Panc1 (cell line): ENCODE measurements at regions not wholly inside any gene's neighbourhood (a gene's known extent, or its start where the extent isn't known, plus 50 kb on each side); places are given as distances from the start of the nearest gene placed in this dataset.
"Not testable (repeated sequence)": the region's sequence is repeated elsewhere in the genome, so short reads cannot be mapped to it uniquely, and the experiment has no call there.

Source experiments
- POLR2AphosphoS5 ChIP-seq: IDR thresholded peaks from 2 replicates; pipeline ENCODE4 v1.6.1; 2012; ENCODE audit warnings: mild to moderate bottlenecking, low read depth, low read length, moderate library complexity
- TF ChIP-seq, protein P1 (sequence below): fragments of 450-650 bp; IDR thresholded peaks from 2 replicates; pipeline ENCODE4 v1.5.1; 2017; ENCODE audit warnings: mild to moderate bottlenecking
- TF ChIP-seq, protein P2 (sequence below), 2 experiments: IDR thresholded peaks; 2 replicates each; pipeline ENCODE4 v1.6.1; 2011 to 2012; ENCODE audit warnings: low read depth in 2 of 2, control low read depth in 1 of 2, low read length in 1 of 2, mild to moderate bottlenecking in 1 of 2, moderate library complexity in 1 of 2; ENCODE audit not compliant: insufficient read depth in 1 of 2

DNA sequence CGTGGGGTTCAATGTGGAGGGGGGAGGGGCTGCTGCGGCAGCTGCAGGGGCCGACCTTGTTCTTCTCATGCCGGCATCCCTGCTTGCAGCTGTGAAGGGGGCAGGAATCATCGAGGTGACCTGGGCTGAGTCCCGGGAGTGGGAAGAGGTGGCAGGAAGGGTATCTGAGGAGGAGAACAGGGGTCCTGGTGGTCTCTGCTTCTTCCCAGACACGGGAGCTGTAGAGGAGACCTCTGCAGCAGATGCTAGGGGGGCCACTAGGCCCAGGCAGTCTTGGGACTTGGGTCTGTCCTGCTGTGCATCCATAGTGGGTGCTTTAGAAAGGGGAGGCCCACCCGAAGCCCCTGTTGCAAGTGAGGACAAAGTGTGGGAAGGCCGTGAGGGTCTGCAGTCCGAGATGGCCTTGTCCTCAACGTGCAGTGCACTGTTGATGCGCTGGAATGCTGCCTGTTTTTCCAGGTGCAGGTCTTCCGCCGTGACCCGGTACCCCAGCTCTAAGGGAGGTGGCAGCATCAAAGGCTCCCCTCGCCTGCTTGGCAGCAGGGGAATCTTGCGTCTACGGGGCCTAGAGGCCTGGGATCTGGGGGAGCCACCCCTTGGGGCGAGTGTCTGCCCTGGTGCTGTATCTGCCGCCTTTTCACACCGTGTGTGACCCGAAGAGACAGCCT is 1370.0 kb downstream of the CDH12 start:
- TF ChIP-seq, protein P1, sequence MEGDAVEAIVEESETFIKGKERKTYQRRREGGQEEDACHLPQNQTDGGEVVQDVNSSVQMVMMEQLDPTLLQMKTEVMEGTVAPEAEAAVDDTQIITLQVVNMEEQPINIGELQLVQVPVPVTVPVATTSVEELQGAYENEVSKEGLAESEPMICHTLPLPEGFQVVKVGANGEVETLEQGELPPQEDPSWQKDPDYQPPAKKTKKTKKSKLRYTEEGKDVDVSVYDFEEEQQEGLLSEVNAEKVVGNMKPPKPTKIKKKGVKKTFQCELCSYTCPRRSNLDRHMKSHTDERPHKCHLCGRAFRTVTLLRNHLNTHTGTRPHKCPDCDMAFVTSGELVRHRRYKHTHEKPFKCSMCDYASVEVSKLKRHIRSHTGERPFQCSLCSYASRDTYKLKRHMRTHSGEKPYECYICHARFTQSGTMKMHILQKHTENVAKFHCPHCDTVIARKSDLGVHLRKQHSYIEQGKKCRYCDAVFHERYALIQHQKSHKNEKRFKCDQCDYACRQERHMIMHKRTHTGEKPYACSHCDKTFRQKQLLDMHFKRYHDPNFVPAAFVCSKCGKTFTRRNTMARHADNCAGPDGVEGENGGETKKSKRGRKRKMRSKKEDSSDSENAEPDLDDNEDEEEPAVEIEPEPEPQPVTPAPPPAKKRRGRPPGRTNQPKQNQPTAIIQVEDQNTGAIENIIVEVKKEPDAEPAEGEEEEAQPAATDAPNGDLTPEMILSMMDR: not testable (repeated sequence)
- TF ChIP-seq, protein P2, sequence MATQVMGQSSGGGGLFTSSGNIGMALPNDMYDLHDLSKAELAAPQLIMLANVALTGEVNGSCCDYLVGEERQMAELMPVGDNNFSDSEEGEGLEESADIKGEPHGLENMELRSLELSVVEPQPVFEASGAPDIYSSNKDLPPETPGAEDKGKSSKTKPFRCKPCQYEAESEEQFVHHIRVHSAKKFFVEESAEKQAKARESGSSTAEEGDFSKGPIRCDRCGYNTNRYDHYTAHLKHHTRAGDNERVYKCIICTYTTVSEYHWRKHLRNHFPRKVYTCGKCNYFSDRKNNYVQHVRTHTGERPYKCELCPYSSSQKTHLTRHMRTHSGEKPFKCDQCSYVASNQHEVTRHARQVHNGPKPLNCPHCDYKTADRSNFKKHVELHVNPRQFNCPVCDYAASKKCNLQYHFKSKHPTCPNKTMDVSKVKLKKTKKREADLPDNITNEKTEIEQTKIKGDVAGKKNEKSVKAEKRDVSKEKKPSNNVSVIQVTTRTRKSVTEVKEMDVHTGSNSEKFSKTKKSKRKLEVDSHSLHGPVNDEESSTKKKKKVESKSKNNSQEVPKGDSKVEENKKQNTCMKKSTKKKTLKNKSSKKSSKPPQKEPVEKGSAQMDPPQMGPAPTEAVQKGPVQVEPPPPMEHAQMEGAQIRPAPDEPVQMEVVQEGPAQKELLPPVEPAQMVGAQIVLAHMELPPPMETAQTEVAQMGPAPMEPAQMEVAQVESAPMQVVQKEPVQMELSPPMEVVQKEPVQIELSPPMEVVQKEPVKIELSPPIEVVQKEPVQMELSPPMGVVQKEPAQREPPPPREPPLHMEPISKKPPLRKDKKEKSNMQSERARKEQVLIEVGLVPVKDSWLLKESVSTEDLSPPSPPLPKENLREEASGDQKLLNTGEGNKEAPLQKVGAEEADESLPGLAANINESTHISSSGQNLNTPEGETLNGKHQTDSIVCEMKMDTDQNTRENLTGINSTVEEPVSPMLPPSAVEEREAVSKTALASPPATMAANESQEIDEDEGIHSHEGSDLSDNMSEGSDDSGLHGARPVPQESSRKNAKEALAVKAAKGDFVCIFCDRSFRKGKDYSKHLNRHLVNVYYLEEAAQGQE (IDR thresholded peaks at IDR 0.05; ENCODE audit: insufficient read depth in 1 of 2, low read depth in 2 of 2, low read length in 1 of 2): not testable (repeated sequence)
- TF ChIP-seq POLR2AphosphoS5: not testable (repeated sequence)
